ENCODE measurements at regions not wholly inside any gene's neighbourhood (a gene's known extent, or its start where the extent isn't known, plus 50 kb on each side); places are given as distances from the start of the nearest gene placed in this dataset.

GRCh38 chr3:80234706-80235105 is 466.9 kb upstream of the ROBO1 start:
- no peak for DNase-seq

GRCh38 chr3:80233576-80233975 is 465.8 kb upstream of the ROBO1 start:
- no peak for DNase-seq

GRCh38 chr3:80232760-80233159 is 465.0 kb upstream of the ROBO1 start:
- DNase-seq = no peak

- no peak for DNase-seq
Observed at GRCh38 chr3:80230962-80231361, 463.2 kb upstream of the ROBO1 start.

- DNase-seq = no peak
Observed at GRCh38 chr3:80227216-80227615, 459.4 kb upstream of the ROBO1 start.

GRCh38 chr3:80215191-80215590 is 447.4 kb upstream of the ROBO1 start:
- no peak for DNase-seq

GRCh38 chr3:80213086-80213485 is 445.3 kb upstream of the ROBO1 start:
- no peak for DNase-seq

GRCh38 chr3:80192936-80193335 is 425.1 kb upstream of the ROBO1 start:
- no peak for DNase-seq

GRCh38 chr3:80190051-80190450 is 422.3 kb upstream of the ROBO1 start:
- peak in 3 of 58 donors; percentile 2 to 7 (median 6) for DNase-seq

GRCh38 chr3:80187981-80188380 is 420.2 kb upstream of the ROBO1 start:
- no peak for DNase-seq

- no peak for DNase-seq
Observed at GRCh38 chr3:80159990-80160506, 392.2 kb upstream of the ROBO1 start.

- DNase-seq = no peak
Observed at GRCh38 chr3:80158332-80158731, 390.5 kb upstream of the ROBO1 start.

GRCh38 chr3:80157546-80157945 is 389.7 kb upstream of the ROBO1 start:
- no peak for DNase-seq

- DNase-seq = no peak
Observed at GRCh38 chr3:80152692-80153091, 384.9 kb upstream of the ROBO1 start.

- no peak for DNase-seq
Observed at GRCh38 chr3:80142714-80143113, 374.9 kb upstream of the ROBO1 start.

- no peak for DNase-seq
Observed at GRCh38 chr3:80141557-80141956, 373.8 kb upstream of the ROBO1 start.

GRCh38 chr3:80116281-80116680 is 348.5 kb upstream of the ROBO1 start:
- no peak for DNase-seq

- DNase-seq = no peak
Observed at GRCh38 chr3:80114694-80115093, 346.9 kb upstream of the ROBO1 start.

- DNase-seq = no peak
Observed at GRCh38 chr3:80113331-80113730, 345.5 kb upstream of the ROBO1 start.

GRCh38 chr3:80099559-80100066 is 331.8 kb upstream of the ROBO1 start:
- no peak for DNase-seq

GRCh38 chr3:80097674-80098073 is 329.9 kb upstream of the ROBO1 start:
- DNase-seq = no peak

- DNase-seq = no peak
Observed at GRCh38 chr3:80096909-80097308, 329.1 kb upstream of the ROBO1 start.

GRCh38 chr3:80094589-80094988 is 326.8 kb upstream of the ROBO1 start:
- no peak for DNase-seq

- no peak for DNase-seq
Observed at GRCh38 chr3:80087767-80088166, 320.0 kb upstream of the ROBO1 start.
